GM23248 (cell line): ENCODE measurements at regions not wholly inside any gene's neighbourhood (a gene's known extent, or its start where the extent isn't known, plus 50 kb on each side); places are given as distances from the start of the nearest gene placed in this dataset.

Experiments used
- DNase-seq: peaks from one replicate; pipeline ENCODE4 v3.0.0-alpha.2; 2015
- H2AFZ ChIP-seq: fragments of 200-600 bp; sonication (generic); 2 replicates; pipeline ENCODE4 v1.6.1; 2016; ENCODE audit warnings: antibody characterized with exemption
- H3F3A ChIP-seq: fragments of 200-600 bp; sonication (generic); 2 replicates; pipeline ENCODE4 v1.6.1; 2016; ENCODE audit warnings: mild to moderate bottlenecking, antibody characterized with exemption, mixed run types; ENCODE audit not compliant: insufficient read depth
- H3K27ac ChIP-seq: fragments of 200-600 bp; sonication (generic); 2 replicates; pipeline ENCODE4 v1.5.1; 2016; ENCODE audit warnings: mild to moderate bottlenecking
- H3K27me3 ChIP-seq: fragments of 200-600 bp; sonication (generic); replicated peaks from 2 replicates; pipeline ENCODE4 v1.6.1; 2016; ENCODE audit warnings: mild to moderate bottlenecking; ENCODE audit not compliant: insufficient read depth
- H3K36me3 ChIP-seq: fragments of 200-600 bp; sonication (generic); 2 replicates; pipeline ENCODE4 v1.6.1; 2016; ENCODE audit warnings: low read depth, mild to moderate bottlenecking
- H3K4me1 ChIP-seq: fragments of 200-600 bp; sonication (generic); 2 replicates; pipeline ENCODE4 v1.6.1; 2016; ENCODE audit warnings: mild to moderate bottlenecking; ENCODE audit not compliant: insufficient read depth
- H3K4me2 ChIP-seq: fragments of 200-600 bp; sonication (generic); one replicate; pipeline ENCODE4 v1.6.1; 2016; ENCODE audit warnings: mild to moderate bottlenecking; ENCODE audit not compliant: unreplicated experiment
- H3K4me3 ChIP-seq: fragments of 200-600 bp; sonication (generic); 2 replicates; pipeline ENCODE4 v1.5.1; 2016; ENCODE audit warnings: mild to moderate bottlenecking
- H3K79me2 ChIP-seq: fragments of 200-600 bp; sonication (generic); 2 replicates; pipeline ENCODE4 v1.6.1; 2016; ENCODE audit warnings: mild to moderate bottlenecking; ENCODE audit not compliant: insufficient read depth
- H3K9ac ChIP-seq: fragments of 200-600 bp; sonication (generic); 2 replicates; pipeline ENCODE4 v1.6.1; 2016; ENCODE audit warnings: mild to moderate bottlenecking
- H3K9me2 ChIP-seq: fragments of 200-600 bp; sonication (generic); 2 replicates; pipeline ENCODE4 v1.6.1; 2016; ENCODE audit warnings: mixed run types, mild to moderate bottlenecking, moderate library complexity; ENCODE audit not compliant: insufficient read depth
- H3K9me3 ChIP-seq: fragments of 200-600 bp; sonication (generic); one replicate; pipeline ENCODE4 v1.6.1; 2017; ENCODE audit warnings: low read depth
- H4K20me1 ChIP-seq: fragments of 200-600 bp; sonication (generic); 2 replicates; pipeline ENCODE4 v1.6.0; 2016; ENCODE audit not compliant: insufficient read depth
- EZH2 ChIP-seq: fragments of 200-600 bp; sonication (generic); IDR thresholded peaks from 2 replicates; pipeline ENCODE4 v1.6.1; 2018; ENCODE audit warnings: antibody characterized with exemption, mild to moderate bottlenecking; ENCODE audit not compliant: insufficient read depth, poor library complexity, severe bottlenecking
- EZH2phosphoT487 ChIP-seq: fragments of 200-600 bp; sonication (generic); IDR thresholded peaks from 2 replicates; pipeline ENCODE4 v1.6.1; 2018; ENCODE audit warnings: antibody characterized with exemption, moderate library complexity, mild to moderate bottlenecking, low read depth; ENCODE audit not compliant: insufficient read depth
- WGBS, 2 experiments: methylation state at CpG; one replicate each; pipeline ENCODE4 v1.1.6; 2015 to 2017; ENCODE audit warnings: low lambda C conversion rate in 2 of 2, low coverage in 1 of 2; ENCODE audit errors: missing lambda C conversion rate in 2 of 2; 5-methylcytosine and 5-hydroxymethylcytosine counted together
- in situ Hi-C: fragments of 300-500 bp; cut with MboI; formaldehyde crosslinking; loops from 2 replicates; pipeline ENCODE4 v1.15.0; 2020

DNA sequence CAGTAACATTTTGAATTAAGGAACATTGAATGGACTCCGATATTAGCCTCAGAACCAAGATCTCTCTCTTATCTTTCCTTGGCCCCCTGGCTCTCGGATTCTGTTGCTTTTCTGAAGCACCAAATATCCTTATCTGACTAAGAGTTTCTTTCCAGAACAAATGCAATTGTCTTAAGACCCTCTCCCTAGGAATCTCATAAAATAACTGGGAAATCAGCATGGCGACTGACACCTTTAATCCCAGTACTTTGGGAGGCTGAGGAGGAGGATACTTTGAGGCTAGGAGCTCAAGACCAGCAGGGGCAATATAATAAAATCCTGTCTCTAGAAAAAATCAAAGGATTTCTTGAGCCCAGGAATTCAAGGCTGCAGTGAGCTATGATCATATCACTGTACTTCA is 984.5 kb downstream of the HACE1 start:
- H3K79me2 ChIP-seq: no peaks in the 10 kb centered on the region
- no peak overlapping the region for H3K9ac ChIP-seq

DNA sequence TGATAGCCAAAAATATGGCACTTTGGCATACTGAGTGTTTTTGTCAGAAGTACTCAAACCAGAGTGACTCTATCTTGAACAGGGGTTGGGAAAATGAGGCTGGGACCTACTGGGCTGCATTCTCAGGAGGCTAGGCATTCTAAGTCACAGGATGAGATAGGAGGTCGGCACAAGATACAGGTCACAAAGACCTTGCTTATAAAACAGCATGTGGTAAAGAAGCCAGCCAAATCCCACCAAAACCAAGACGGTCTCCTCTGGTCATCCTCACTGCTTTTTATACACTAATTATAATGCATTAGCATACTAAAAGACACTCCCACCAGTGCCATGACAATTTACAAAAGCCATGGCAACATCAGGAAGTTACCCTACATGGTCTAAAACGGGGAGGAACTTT is 985.1 kb downstream of the HACE1 start:
- Histone ChIP-seq H3K79me2 (no peaks in the 10 kb centered on the region), H3K27me3 (no peaks in the 10 kb centered on the region), H3K4me3 (no peak overlapping the region), H3K36me3 (no peaks in the 10 kb centered on the region), H3F3A (no peaks in the 10 kb centered on the region), H3K9me3 (no peaks in the 10 kb centered on the region), H2AFZ (no peak overlapping the region), H3K9ac (no peak overlapping the region), H4K20me1 (no peaks in the 10 kb centered on the region), H3K4me1 (no peaks in the 10 kb centered on the region), H3K4me2 (no peak overlapping the region), H3K9me2 (no peaks in the 10 kb centered on the region), H3K27ac (no peak overlapping the region)
- in situ Hi-C loops: no loop called here
- DNase-seq: no peak
- TF ChIP-seq EZH2phosphoT487: no peak
- no peak for TF ChIP-seq EZH2
- 27 to 32% methylated on average over 3 of the region's 3 CpGs for WGBS, 2 experiments

More for the DNA sequence above, 984.5 kb downstream of the HACE1 start:
- Histone ChIP-seq H3K36me3 (no peaks in the 10 kb centered on the region), H3K4me2 (no peak overlapping the region), H3K4me1 (no peaks in the 10 kb centered on the region), H3K4me3 (no peak overlapping the region), H3K9me3 (no peaks in the 10 kb centered on the region), H3K27ac (no peak overlapping the region), H4K20me1 (no peaks in the 10 kb centered on the region), H3K9me2 (no peaks in the 10 kb centered on the region), H3K27me3 (no peaks in the 10 kb centered on the region), H3F3A (no peaks in the 10 kb centered on the region), H2AFZ (no peak overlapping the region)
- WGBS, 2 experiments: 44 to 45% methylated on average over 3 of the region's 3 CpGs
- in situ Hi-C loops: no loop called here
- no peak for DNase-seq
- TF ChIP-seq EZH2 (no peak), EZH2phosphoT487 (no peak)

DNA sequence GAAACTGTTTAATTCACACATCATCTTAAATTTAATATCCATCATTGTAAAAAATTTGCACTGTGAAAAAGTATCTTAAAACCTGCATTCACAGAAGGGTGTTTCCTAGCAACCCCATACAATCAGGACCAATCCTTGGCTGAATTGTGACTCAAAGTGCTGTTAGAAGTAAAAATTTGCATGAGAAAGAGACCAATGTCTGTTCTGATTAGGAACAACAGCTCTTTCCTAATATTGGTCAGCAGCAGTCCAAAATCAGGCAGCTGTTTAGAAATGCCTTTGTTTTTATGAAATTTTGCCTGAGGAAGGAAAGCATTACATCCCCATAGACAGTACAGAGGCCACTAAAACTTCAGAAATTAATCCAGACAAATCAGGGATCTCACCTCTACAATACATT is 987.0 kb downstream of the HACE1 start:
- no peaks in the 10 kb centered on the region for H3K79me2 ChIP-seq
- no peaks in the 10 kb centered on the region for H3K27me3 ChIP-seq
- in situ Hi-C loops: no loop called here
- H3K4me2 ChIP-seq: no peak overlapping the region
- H3K4me3 ChIP-seq: no peak overlapping the region
- H3K27ac ChIP-seq: no peak overlapping the region
- no peak for TF ChIP-seq EZH2phosphoT487
- TF ChIP-seq EZH2: no peak
- no peak overlapping the region for H3K9ac ChIP-seq
- H4K20me1 ChIP-seq: no peaks in the 10 kb centered on the region
- no peaks in the 10 kb centered on the region for H3K4me1 ChIP-seq
- no peak overlapping the region for H2AFZ ChIP-seq
- no peaks in the 10 kb centered on the region for H3F3A ChIP-seq
- H3K9me3 ChIP-seq: no peaks in the 10 kb centered on the region
- DNase-seq: no peak
- H3K36me3 ChIP-seq: no peaks in the 10 kb centered on the region
- H3K9me2 ChIP-seq: no peaks in the 10 kb centered on the region

DNA sequence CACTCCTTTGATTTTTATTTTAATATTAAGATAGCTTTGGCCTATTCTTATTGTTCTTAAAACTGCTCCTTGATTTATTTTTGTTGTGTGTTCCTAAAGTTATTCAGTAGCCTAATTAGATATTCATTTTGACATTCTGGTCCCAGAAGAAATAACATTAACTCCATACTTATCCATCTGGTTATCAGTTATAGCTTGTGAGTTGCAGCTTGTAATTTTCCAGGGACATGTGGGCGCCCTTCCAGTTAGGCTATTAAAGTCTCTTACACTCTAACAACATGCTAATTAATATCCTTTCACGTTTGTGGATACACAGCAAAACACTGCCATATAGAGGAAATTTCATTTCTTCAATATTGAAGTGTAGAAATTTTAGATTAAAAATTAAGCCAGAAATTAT is 987.5 kb downstream of the HACE1 start:
- H3K4me1 ChIP-seq: no peaks in the 10 kb centered on the region
- H3K4me2 ChIP-seq: no peak overlapping the region
- WGBS, 2 experiments: 14 to 19% methylated on average over 2 of the region's 2 CpGs
- no peak overlapping the region for H3K27ac ChIP-seq
- no peaks in the 10 kb centered on the region for H3K9me3 ChIP-seq
- no peak overlapping the region for H3K9ac ChIP-seq
- no peak overlapping the region for H3K4me3 ChIP-seq
- no peaks in the 10 kb centered on the region for H3K79me2 ChIP-seq
- no peaks in the 10 kb centered on the region for H3K27me3 ChIP-seq
- no peaks in the 10 kb centered on the region for H3K36me3 ChIP-seq
- H4K20me1 ChIP-seq: no peaks in the 10 kb centered on the region
- no peaks in the 10 kb centered on the region for H3K9me2 ChIP-seq
- no peaks in the 10 kb centered on the region for H3F3A ChIP-seq
- no peak overlapping the region for H2AFZ ChIP-seq
- in situ Hi-C loops: no loop called here
- no peak for DNase-seq
- TF ChIP-seq EZH2phosphoT487 (no peak), EZH2 (no peak)

DNA sequence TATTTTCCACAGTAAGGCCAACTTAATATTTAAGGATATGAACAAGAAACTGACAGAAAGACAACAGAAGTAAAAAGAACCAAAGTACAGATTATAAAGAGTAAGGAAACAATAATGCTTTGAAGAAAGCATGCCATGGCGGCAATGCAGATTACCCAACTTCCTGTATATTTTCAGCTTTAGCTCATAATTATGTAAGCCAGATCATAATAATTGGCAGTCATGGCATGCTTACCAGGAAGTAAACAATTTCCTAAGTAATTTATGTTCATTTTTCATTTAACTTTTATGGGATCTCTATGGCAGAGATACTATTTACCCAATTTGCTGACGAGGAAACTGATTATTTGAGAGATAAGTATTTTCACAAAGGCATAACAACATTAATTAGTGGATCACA is 988.7 kb downstream of the HACE1 start:
- no peak overlapping the region for H3K4me3 ChIP-seq
- no peak for TF ChIP-seq EZH2phosphoT487
- no peak for TF ChIP-seq EZH2
- WGBS, 2 experiments: 16 to 23% methylated on average over 2 of the region's 2 CpGs

More for the DNA sequence above, 988.7 kb downstream of the HACE1 start:
- Histone ChIP-seq H3K79me2 (no peaks in the 10 kb centered on the region), H3K4me1 (no peaks in the 10 kb centered on the region), H3K9ac (no peak overlapping the region), H3K9me3 (no peaks in the 10 kb centered on the region), H4K20me1 (no peaks in the 10 kb centered on the region), H3K9me2 (no peaks in the 10 kb centered on the region), H2AFZ (no peak overlapping the region), H3F3A (no peaks in the 10 kb centered on the region), H3K36me3 (no peaks in the 10 kb centered on the region), H3K4me2 (no peak overlapping the region), H3K27ac (no peak overlapping the region), H3K27me3 (no peaks in the 10 kb centered on the region)
- no peak for DNase-seq
- in situ Hi-C loops: no loop called here
